H9 (cell line): ENCODE measurements at regions not wholly inside any gene's neighbourhood (a gene's known extent, or its start where the extent isn't known, plus 50 kb on each side); places are given as distances from the start of the nearest gene placed in this dataset.
A peak's percentile ranks its signal among the peaks of the same experiment; 100 is the strongest.

Experiments
- DNase-seq: peaks from one replicate; pipeline ENCODE4 v3.0.0-alpha.2; 2017
- H2AFZ ChIP-seq: one replicate; pipeline ENCODE4 v1.6.1; 2013; ENCODE audit warnings: mild to moderate bottlenecking, low read length, control low read depth, moderate library complexity
- H2AK5ac ChIP-seq: 2 replicates; pipeline ENCODE4 v1.6.1; 2013; ENCODE audit warnings: low read length, control low read depth, mixed read lengths; ENCODE audit not compliant: insufficient read length
- H2BK120ac ChIP-seq: one replicate; pipeline ENCODE4 v1.6.1; 2013; ENCODE audit warnings: low read depth, mild to moderate bottlenecking, low read length, control low read depth, inconsistent platforms; ENCODE audit not compliant: poor library complexity, severe bottlenecking
- H2BK12ac ChIP-seq: 2 replicates; pipeline ENCODE4 v1.6.1; 2013; ENCODE audit warnings: low read length, control low read depth, mixed read lengths, low read depth; ENCODE audit not compliant: insufficient read length
- H2BK15ac ChIP-seq: 2 replicates; pipeline ENCODE4 v1.6.1; 2013; ENCODE audit warnings: low read depth, low read length, control low read depth
- H2BK20ac ChIP-seq: one replicate; pipeline ENCODE4 v1.6.1; 2013; ENCODE audit warnings: low read depth, mild to moderate bottlenecking, low read length, control low read depth, inconsistent platforms; ENCODE audit not compliant: poor library complexity, severe bottlenecking
- H2BK5ac ChIP-seq: 2 replicates; pipeline ENCODE4 v1.6.1; 2013; ENCODE audit warnings: low read length, control low read depth, mixed read lengths; ENCODE audit not compliant: insufficient read length
- H3K14ac ChIP-seq: 2 replicates; pipeline ENCODE4 v1.6.1; 2013; ENCODE audit warnings: low read length, control low read depth; ENCODE audit not compliant: insufficient read depth
- H3K18ac ChIP-seq: 2 replicates; pipeline ENCODE4 v1.6.1; 2013; ENCODE audit warnings: low read depth, mild to moderate bottlenecking, mixed read lengths, low read length, control low read depth; ENCODE audit not compliant: insufficient read length
- H3K23ac ChIP-seq: 2 replicates; pipeline ENCODE4 v1.6.1; 2013; ENCODE audit warnings: low read length, control low read depth, mixed read lengths, low read depth; ENCODE audit not compliant: insufficient read length
- H3K23me2 ChIP-seq: 2 replicates; pipeline ENCODE4 v1.6.1; 2013; ENCODE audit warnings: low read depth, mild to moderate bottlenecking, mixed read lengths, low read length, control low read depth; ENCODE audit not compliant: insufficient read length, poor library complexity, severe bottlenecking
- H3K27ac ChIP-seq: 2 replicates; pipeline ENCODE4 v1.5.1; 2013; ENCODE audit warnings: low read length, control low read depth, mixed read lengths, low read depth; ENCODE audit not compliant: insufficient read length
- H3K27me3 ChIP-seq: 2 replicates; pipeline ENCODE4 v1.6.1; 2013; ENCODE audit warnings: low read length, control low read depth, inconsistent platforms; ENCODE audit not compliant: insufficient read depth
- H3K4ac ChIP-seq: 2 replicates; pipeline ENCODE4 v1.6.1; 2013; ENCODE audit warnings: low read depth, mild to moderate bottlenecking, control low read depth, inconsistent platforms, low read length, moderate library complexity
- H3K4me1 ChIP-seq: 2 replicates; pipeline ENCODE4 v1.6.1; 2013; ENCODE audit warnings: low read length, control low read depth, inconsistent platforms; ENCODE audit not compliant: insufficient read depth
- H3K4me2 ChIP-seq: 2 replicates; pipeline ENCODE4 v1.6.1; 2013; ENCODE audit warnings: low read length, control low read depth, mixed read lengths; ENCODE audit not compliant: insufficient read length, insufficient read depth
- H3K56ac ChIP-seq: 2 replicates; pipeline ENCODE4 v1.6.1; 2013; ENCODE audit warnings: low read depth, mild to moderate bottlenecking, mixed read lengths, low read length, control low read depth; ENCODE audit not compliant: insufficient read length
- H3K79me1 ChIP-seq: 2 replicates; pipeline ENCODE4 v1.6.1; 2013; ENCODE audit warnings: low read depth, mild to moderate bottlenecking, moderate library complexity, low read length, control low read depth, inconsistent platforms; ENCODE audit not compliant: insufficient read depth, poor library complexity, severe bottlenecking
- H3K79me2 ChIP-seq: 2 replicates; pipeline ENCODE4 v1.6.1; 2013; ENCODE audit warnings: low read length, control low read depth, inconsistent platforms; ENCODE audit not compliant: insufficient read depth
- H3K9ac ChIP-seq: 2 replicates; pipeline ENCODE4 v1.6.1; 2013; ENCODE audit warnings: low read length, control low read depth, mixed read lengths; ENCODE audit not compliant: insufficient read length; ENCODE audit errors: extremely low read depth
- H3K9me3 ChIP-seq: one replicate; pipeline ENCODE4 v1.6.1; 2013; ENCODE audit warnings: low read depth, low read length, inconsistent platforms; ENCODE audit not compliant: control insufficient read depth
- H3T11ph ChIP-seq: one replicate; pipeline ENCODE4 v1.6.1; 2013; ENCODE audit warnings: mild to moderate bottlenecking, low read length, control low read depth, inconsistent platforms
- H4K20me1 ChIP-seq: one replicate; pipeline ENCODE4 v1.6.1; 2013; ENCODE audit not compliant: control insufficient read depth, insufficient read length, insufficient read depth
- H4K5ac ChIP-seq: 2 replicates; pipeline ENCODE4 v1.6.1; 2013; ENCODE audit warnings: low read depth, mild to moderate bottlenecking, mixed read lengths, low read length, control low read depth; ENCODE audit not compliant: insufficient read length
- H4K8ac ChIP-seq: replicated peaks from 2 replicates; pipeline ENCODE4 v1.6.1; 2013; ENCODE audit warnings: low read length, control low read depth, mixed read lengths, low read depth; ENCODE audit not compliant: insufficient read length
- H4K91ac ChIP-seq: 2 replicates; pipeline ENCODE4 v1.6.1; 2013; ENCODE audit warnings: low read depth, mild to moderate bottlenecking, moderate library complexity, mixed read lengths, low read length, control low read depth; ENCODE audit not compliant: insufficient read length
- H3K27ac Mint-ChIP-seq, 3 experiments: 2 replicates in 2 of 3; 3 replicates in 1 of 3; pipeline ENCODE4 v1.8.0; 2020 to 2021; ENCODE audit warnings: mixed read lengths in 3 of 3, mild to moderate bottlenecking in 1 of 3, moderate library complexity in 1 of 3
- H3K27me3 Mint-ChIP-seq: 2 replicates; pipeline ENCODE4 v1.8.0; 2021; ENCODE audit warnings: low read depth, mild to moderate bottlenecking, moderate library complexity, mixed read lengths
- H3K36me3 Mint-ChIP-seq, 3 experiments: 2 replicates in 2 of 3; 3 replicates in 1 of 3; pipeline ENCODE4 v1.8.0; 2020 to 2021; ENCODE audit warnings: low read depth in 3 of 3, mixed read lengths in 3 of 3; ENCODE audit not compliant: insufficient read depth in 1 of 3
- H3K4me1 Mint-ChIP-seq, 2 experiments: 2 replicates each; pipeline ENCODE4 v1.8.0; 2020; ENCODE audit warnings: mixed read lengths in 2 of 2
- H3K4me3 Mint-ChIP-seq, 2 experiments: 2 replicates in 1 of 2; 3 replicates in 1 of 2; pipeline ENCODE4 v1.8.0; 2020 to 2021; ENCODE audit warnings: mild to moderate bottlenecking in 2 of 2, mixed read lengths in 2 of 2, moderate library complexity in 1 of 2
- H3K9me3 Mint-ChIP-seq, 2 experiments: 2 replicates in 1 of 2; 3 replicates in 1 of 2; pipeline ENCODE4 v1.8.0; 2020; ENCODE audit warnings: mild to moderate bottlenecking in 2 of 2, mixed read lengths in 2 of 2, moderate library complexity in 1 of 2
- WGBS: extraction: QIAGEN DNeasy Blood & Tissue Kit; methylation state at CpG from one replicate; pipeline ENCODE4 v1.1.7; 2013; ENCODE audit warnings: missing lambda C conversion rate, low lambda C conversion rate, mixed read lengths; ENCODE audit not compliant: insufficient read length; ENCODE audit errors: extremely low coverage; 5-methylcytosine and 5-hydroxymethylcytosine counted together
- TF ChIP-seq, protein P1 (sequence below): fragments of 200-600 bp; sonication (generic); conservative IDR thresholded peaks from 3 replicates; pipeline ENCODE4 v1.8.0; 2021; ENCODE audit warnings: antibody characterized with exemption, mild to moderate bottlenecking

DNA sequence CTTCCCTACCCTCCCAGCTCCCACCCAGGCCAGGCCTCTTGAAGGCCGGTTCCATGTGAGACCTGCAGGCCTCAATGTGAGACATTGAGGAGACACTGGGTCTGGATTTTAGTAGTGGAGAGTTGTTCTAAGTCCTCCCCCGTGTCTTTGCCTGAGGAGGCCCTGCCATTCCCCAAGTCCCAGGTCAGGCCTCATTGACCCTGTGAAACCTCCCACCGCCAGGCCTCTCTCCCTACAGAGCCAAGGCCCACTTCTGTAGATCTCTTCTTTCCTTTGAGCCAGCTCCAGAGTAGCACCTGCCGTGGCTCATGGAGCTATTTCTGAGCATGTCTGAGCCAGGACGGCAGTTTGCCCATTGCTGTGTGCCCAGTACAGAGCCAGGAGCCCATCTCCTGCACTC is 1419.6 kb downstream of the TBC1D22A start:
- Mint-ChIP-seq H3K9me3 (no peaks in the 10 kb centered on the region; a peak in 1 of 5 replicates), H3K27ac (no peak overlapping the region), H3K4me3 (no peak overlapping the region), H3K4me1 (peaks cover 5 to 7% of the 10 kb centered on the region in 2 experiments; a peak in 3 of 4 replicates), H3K36me3 (no peaks in the 10 kb centered on the region), H3K27me3 (peaks cover 4% of the 10 kb centered on the region)
- Histone ChIP-seq H3K4ac (no peak overlapping the region), H4K20me1 (no peaks in the 10 kb centered on the region), H3K9ac (no peak overlapping the region), H3K27me3 (no peaks in the 10 kb centered on the region), H3K23me2 (no peaks in the 10 kb centered on the region), H3K14ac (no peak overlapping the region), H2AFZ (no peak overlapping the region), H4K8ac (no peak overlapping the region), H3K23ac (no peak overlapping the region), H3K79me1 (no peaks in the 10 kb centered on the region), H3K4me1 (no peaks in the 10 kb centered on the region; the same call in 1 of the 2 replicates), H2AK5ac (no peak overlapping the region), H3K18ac (no peak overlapping the region), H3K79me2 (no peaks in the 10 kb centered on the region), H2BK5ac (no peak overlapping the region), H2BK12ac (no peak overlapping the region), H3K27ac (no peak overlapping the region), H4K5ac (no peak overlapping the region), H2BK120ac (no peak overlapping the region), H3T11ph (no peak overlapping the region), H2BK20ac (no peak overlapping the region), H3K4me2 (no peak overlapping the region), H3K56ac (no peak overlapping the region), H4K91ac (no peak overlapping the region), H3K9me3 (no peaks in the 10 kb centered on the region), H2BK15ac (no peak overlapping the region)
- no CpG with 5 or more reads among the region's 5 CpGs for WGBS
- peak; percentile 18 for DNase-seq
- TF ChIP-seq, protein P1, sequence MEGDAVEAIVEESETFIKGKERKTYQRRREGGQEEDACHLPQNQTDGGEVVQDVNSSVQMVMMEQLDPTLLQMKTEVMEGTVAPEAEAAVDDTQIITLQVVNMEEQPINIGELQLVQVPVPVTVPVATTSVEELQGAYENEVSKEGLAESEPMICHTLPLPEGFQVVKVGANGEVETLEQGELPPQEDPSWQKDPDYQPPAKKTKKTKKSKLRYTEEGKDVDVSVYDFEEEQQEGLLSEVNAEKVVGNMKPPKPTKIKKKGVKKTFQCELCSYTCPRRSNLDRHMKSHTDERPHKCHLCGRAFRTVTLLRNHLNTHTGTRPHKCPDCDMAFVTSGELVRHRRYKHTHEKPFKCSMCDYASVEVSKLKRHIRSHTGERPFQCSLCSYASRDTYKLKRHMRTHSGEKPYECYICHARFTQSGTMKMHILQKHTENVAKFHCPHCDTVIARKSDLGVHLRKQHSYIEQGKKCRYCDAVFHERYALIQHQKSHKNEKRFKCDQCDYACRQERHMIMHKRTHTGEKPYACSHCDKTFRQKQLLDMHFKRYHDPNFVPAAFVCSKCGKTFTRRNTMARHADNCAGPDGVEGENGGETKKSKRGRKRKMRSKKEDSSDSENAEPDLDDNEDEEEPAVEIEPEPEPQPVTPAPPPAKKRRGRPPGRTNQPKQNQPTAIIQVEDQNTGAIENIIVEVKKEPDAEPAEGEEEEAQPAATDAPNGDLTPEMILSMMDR, result no peak
